ENCODE measurements at regions not wholly inside any gene's neighbourhood (a gene's known extent, or its start where the extent isn't known, plus 50 kb on each side); places are given as distances from the start of the nearest gene placed in this dataset.
"Not testable (repeated sequence)": the region's sequence is repeated elsewhere in the genome, so short reads cannot be mapped to it uniquely, and the experiment has no call there.

- no peaks in the 10 kb centered on the region for H3K36me3 ChIP-seq
- ATAC-seq = no peak
- no peaks in the 10 kb centered on the region for H3K4me1 ChIP-seq
- H3K4me3 ChIP-seq = no peak overlapping the region
- H3K9me3 ChIP-seq = no peaks in the 10 kb centered on the region
- no peaks in the 10 kb centered on the region for H3K27me3 ChIP-seq
- no peak overlapping the region for H3K27ac ChIP-seq
- TF ChIP-seq EP300 (IDR thresholded peaks at IDR 0.05) (no peak), POLR2A (IDR thresholded peaks at IDR 0.05) (no peak), POLR2AphosphoS5 (IDR thresholded peaks at IDR 0.05) (no peak), CTCF (IDR thresholded peaks at IDR 0.05) (no peak)
These were observed 475.8 kb upstream of the PCDH20 start for GRCh38 chr13:61891401-61891800.

GRCh38 chr13:61884830-61885229 is 469.2 kb upstream of the PCDH20 start:
- Histone ChIP-seq H3K36me3 (no peaks in the 10 kb centered on the region), H3K4me1 (no peaks in the 10 kb centered on the region), H3K27me3 (no peaks in the 10 kb centered on the region), H3K27ac (no peak overlapping the region), H3K4me3 (no peak overlapping the region), H3K9me3 (no peaks in the 10 kb centered on the region)
- 75 to 81% methylated on average over 4 of the region's 4 CpGs for WGBS, 2 donors (ENCODE audit: low coverage in 1 of 2)
- no peak for ATAC-seq
- TF ChIP-seq POLR2A (IDR thresholded peaks at IDR 0.05) = no peak
- no peak for TF ChIP-seq EP300 (IDR thresholded peaks at IDR 0.05)
- TF ChIP-seq POLR2AphosphoS5 (IDR thresholded peaks at IDR 0.05) = no peak
- no peak for TF ChIP-seq CTCF (IDR thresholded peaks at IDR 0.05)

DNA sequence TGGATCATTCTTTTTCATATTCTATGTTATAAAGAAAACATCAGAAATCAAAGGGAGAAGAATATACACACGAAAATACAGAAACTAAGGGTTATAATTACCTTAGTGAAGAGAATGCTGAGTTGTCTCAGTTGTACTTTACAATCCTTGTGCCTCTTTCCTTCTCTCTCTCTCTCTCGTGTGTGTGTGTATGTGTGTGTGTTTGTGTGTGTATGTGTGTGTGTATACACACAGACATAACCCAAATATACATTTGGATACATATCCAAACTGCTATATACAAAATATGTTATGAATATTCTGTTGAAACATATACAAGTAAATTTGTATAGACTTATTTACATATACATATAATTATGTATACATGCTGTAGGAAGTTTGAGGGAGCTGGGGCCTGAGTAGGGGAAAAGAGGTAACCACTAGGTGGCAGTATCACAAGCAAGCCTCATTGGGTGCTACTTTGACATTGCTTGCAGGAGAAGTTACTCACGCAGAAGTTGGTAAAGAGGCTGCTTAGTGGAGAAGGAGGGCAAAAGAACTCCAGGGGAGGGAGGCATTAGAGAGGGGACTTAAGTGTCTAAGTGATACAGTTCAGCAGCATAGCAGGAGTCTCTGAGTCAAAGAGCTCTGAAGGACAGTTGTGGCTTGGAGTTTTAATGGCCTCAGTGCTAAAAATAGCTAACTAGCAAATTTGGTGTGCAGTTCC is 465.1 kb upstream of the PCDH20 start:
- Histone ChIP-seq H3K4me3 (no peak overlapping the region), H3K9me3 (peaks cover 0 to 10% (median 0%) of the 10 kb centered on the region in 3 donors), H3K36me3 (no peaks in the 10 kb centered on the region), H3K27ac (no peak overlapping the region), H3K27me3 (no peaks in the 10 kb centered on the region), H3K4me1 (no peaks in the 10 kb centered on the region)
- TF ChIP-seq POLR2AphosphoS5 (IDR thresholded peaks at IDR 0.05) (no peak), POLR2A (IDR thresholded peaks at IDR 0.05) (no peak), CTCF (IDR thresholded peaks at IDR 0.05) (no peak), EP300 (IDR thresholded peaks at IDR 0.05) (no peak)
- WGBS, 2 donors (ENCODE audit: low coverage in 1 of 2) = 55 to 63% methylated on average over 3 of the region's 3 CpGs
- ATAC-seq = no peak

DNA sequence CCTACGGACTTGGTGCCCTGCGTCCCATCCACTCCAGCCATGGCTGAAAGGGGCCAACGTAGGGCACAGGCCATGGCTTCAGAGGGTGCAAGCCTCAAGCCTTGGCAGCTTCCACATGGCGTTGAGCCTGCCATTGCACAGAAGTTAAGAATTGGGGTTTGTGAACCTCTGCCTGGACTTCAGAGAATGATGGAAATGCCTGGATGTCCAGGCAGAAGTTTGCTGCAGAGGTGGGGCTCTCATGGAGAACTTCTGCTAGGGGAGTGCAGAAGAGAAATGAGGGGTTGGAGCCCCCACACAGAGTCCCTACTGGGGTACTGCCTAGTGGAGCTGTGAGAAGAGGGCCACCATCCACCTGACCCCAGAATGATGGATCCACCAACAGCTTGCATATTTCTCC is 462.9 kb upstream of the PCDH20 start:
- H3K27ac ChIP-seq, ATAC-seq, H3K36me3 ChIP-seq, H3K4me1 ChIP-seq, H3K4me3 ChIP-seq, H3K27me3 ChIP-seq: not testable (repeated sequence)
- H3K9me3 ChIP-seq = peaks cover 0 to 20% (median 0%) of the 10 kb centered on the region in 3 donors
- WGBS, 2 donors (ENCODE audit: low coverage in 1 of 2) = 100% methylated on average over 2 of the region's 4 CpGs; no CpG with 5 or more reads in 1 of the 2 donors

DNA sequence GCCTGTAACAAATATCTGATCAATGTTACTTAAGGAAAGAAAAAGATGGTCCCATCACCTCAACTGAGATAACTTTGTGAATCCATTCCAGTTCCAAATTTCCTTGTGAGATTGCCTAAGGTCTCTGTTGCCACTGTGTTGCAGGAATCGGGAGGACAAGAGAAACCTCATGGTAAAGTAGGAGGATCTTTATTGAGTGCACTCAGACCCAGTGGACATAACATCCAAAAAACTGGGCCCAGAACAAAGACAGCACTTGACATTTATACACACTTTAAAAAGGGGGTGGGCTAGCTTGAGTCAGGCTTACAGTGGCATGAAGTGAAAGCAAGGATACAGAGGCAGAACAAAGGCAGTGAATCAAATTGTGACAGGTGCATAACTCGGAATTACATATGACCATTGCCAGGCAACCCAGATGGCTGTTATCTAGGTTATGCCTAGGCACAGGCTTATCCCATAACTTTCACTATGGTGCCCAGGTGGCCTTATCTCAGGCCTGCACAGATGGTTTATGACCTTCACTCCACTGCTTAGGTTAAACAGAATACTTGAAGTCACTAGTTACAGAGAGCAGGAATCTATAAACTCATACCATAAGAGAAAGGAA is 459.4 kb upstream of the PCDH20 start:
- H3K27me3 ChIP-seq = no peaks in the 10 kb centered on the region
- H3K4me1 ChIP-seq = no peaks in the 10 kb centered on the region
- peaks cover 0 to 20% (median 0%) of the 10 kb centered on the region in 3 donors for H3K9me3 ChIP-seq
- no peak overlapping the region for H3K27ac ChIP-seq
- ATAC-seq = no peak
- H3K4me3 ChIP-seq = no peak overlapping the region
- no peaks in the 10 kb centered on the region for H3K36me3 ChIP-seq
- no peak for TF ChIP-seq CTCF (IDR thresholded peaks at IDR 0.05)
- no peak for TF ChIP-seq POLR2AphosphoS5 (IDR thresholded peaks at IDR 0.05)
- TF ChIP-seq EP300 (IDR thresholded peaks at IDR 0.05) = no peak
- TF ChIP-seq POLR2A (IDR thresholded peaks at IDR 0.05) = no peak
- WGBS, 2 donors (ENCODE audit: low coverage in 1 of 2) = 51 to 80% methylated on average over 2 of the region's 2 CpGs

Data from gastroesophageal sphincter (tissue), 4 donors.